Erythroblast (primary cell): ENCODE measurements at regions not wholly inside any gene's neighbourhood (a gene's known extent, or its start where the extent isn't known, plus 50 kb on each side); places are given as distances from the start of the nearest gene placed in this dataset.

Experiments used
- DNase-seq, 2 experiments: peaks; one replicate each; lab custom pipeline; 2025; lab: John Stamatoyannopoulos, UW
- GATA1 ChIP-seq: IDR thresholded peaks from 2 replicates; pipeline ENCODE4 v1.6.1; 2011; ENCODE audit warnings: low read depth, mild to moderate bottlenecking, control low read depth, low read length, moderate library complexity
- POLR2A ChIP-seq: IDR thresholded peaks from 2 replicates; pipeline ENCODE4 v1.6.1; 2011; ENCODE audit warnings: mild to moderate bottlenecking, low read length

DNA sequence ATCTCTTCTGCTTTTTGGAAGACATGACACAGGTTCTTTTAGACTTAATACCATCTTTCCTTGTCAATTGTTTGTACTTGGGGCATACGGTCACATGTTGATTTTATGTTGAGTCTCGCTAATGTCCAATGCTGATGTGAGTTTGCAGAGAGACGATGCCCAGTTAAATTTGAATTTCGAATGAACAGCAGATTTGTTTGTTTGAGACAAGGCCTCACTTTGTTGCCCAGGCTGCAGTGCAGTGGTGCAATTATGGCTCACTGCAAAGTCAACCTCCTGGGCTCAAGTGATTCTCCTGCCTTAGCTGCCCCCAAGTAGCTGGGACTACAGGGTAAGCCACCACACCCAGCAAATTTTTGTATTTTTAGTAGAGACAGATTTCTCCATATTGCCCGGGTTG lies 473.5 kb downstream of the RIT2 start:
- no peak for DNase-seq
- TF ChIP-seq GATA1 (no peak), POLR2A (no peak)

GRCh38 chr18:42644729-42645131 lies 470.8 kb downstream of the RIT2 start:
- DNase-seq: no peak
- TF ChIP-seq GATA1 (no peak), POLR2A (no peak)

GRCh38 chr18:42649331-42650035 lies 466.0 kb downstream of the RIT2 start:
- no peak for DNase-seq

GRCh38 chr18:42654556-42654955 lies 460.9 kb downstream of the RIT2 start:
- no peak for TF ChIP-seq POLR2A
- no peak for TF ChIP-seq GATA1
- no peak for DNase-seq

More at GRCh38 chr18:42649331-42650035, 466.0 kb downstream of the RIT2 start:
- TF ChIP-seq POLR2A (no peak), GATA1 (no peak)

- no peak for TF ChIP-seq GATA1
- no peak for TF ChIP-seq POLR2A
Observed at GRCh38 chr18:42657551-42657950, 457.9 kb downstream of the RIT2 start.

GRCh38 chr18:42658171-42658570 lies 457.3 kb downstream of the RIT2 start:
- no peak for DNase-seq

More at GRCh38 chr18:42657551-42657950, 457.9 kb downstream of the RIT2 start:
- no peak for DNase-seq

GRCh38 chr18:42659187-42659586 lies 456.3 kb downstream of the RIT2 start:
- no peak for DNase-seq
- TF ChIP-seq GATA1: no peak
- no peak for TF ChIP-seq POLR2A

More at GRCh38 chr18:42658171-42658570, 457.3 kb downstream of the RIT2 start:
- TF ChIP-seq GATA1: no peak
- no peak for TF ChIP-seq POLR2A

DNA sequence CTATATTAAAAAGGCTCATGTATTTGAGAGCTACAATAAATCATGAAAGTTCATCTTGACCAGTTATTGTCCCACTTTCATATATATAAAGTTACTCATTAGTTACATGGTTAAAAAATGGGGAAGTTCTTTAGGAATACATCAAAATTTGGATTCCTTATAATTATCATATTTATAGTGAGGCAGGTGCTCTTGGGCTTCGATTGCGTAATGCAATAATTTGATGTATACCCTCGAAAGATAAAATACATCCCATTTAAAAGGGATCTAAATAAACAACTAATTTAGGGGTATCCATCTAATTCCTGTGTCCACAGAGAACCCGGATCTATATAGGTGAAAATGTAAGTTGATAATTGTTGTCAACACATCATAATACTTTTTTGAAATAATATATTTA lies 444.6 kb downstream of the RIT2 start:
- TF ChIP-seq POLR2A (no peak), GATA1 (no peak)
- DNase-seq: no peak

GRCh38 chr18:42675810-42676209 lies 439.7 kb downstream of the RIT2 start:
- TF ChIP-seq GATA1: no peak
- no peak for TF ChIP-seq POLR2A
- no peak for DNase-seq

- TF ChIP-seq GATA1: no peak
- no peak for DNase-seq
Observed at GRCh38 chr18:42683094-42683493, 432.4 kb downstream of the RIT2 start.

DNA sequence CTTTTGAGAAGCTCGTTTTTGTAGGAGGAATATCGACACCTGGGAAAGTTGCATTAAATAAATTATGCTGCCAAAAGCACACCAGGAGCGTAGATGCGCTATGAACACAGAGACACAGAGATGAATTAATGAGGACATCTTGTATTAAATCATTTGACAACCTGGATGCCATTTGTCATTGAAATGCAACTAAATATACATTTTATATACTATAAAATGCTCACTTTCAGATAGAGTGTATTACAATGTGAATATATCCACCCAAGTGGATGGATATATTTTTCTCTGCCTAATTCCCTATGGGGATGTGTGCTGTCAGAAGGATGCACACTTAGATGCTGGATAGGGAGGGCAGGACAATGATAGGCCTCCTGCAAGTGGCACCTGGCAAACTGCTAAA lies 426.2 kb downstream of the RIT2 start:
- DNase-seq: no peak
- TF ChIP-seq POLR2A (no peak), GATA1 (no peak)
